Keratinocyte (primary cell): ENCODE measurements at regions not wholly inside any gene's neighbourhood (a gene's known extent, or its start where the extent isn't known, plus 50 kb on each side); places are given as distances from the start of the nearest gene placed in this dataset.

ENCODE experiments used
- CTCF ChIP-seq, 3 experiments: IDR thresholded peaks in 1 of 3; conservative IDR thresholded peaks in 1 of 3; optimal IDR thresholded peaks in 1 of 3; 2 replicates in 2 of 3; 3 replicates in 1 of 3; pipeline versions ENCODE3 to v1.5.1; 2011; ENCODE audit warnings: low read length in 3 of 3, mild to moderate bottlenecking in 3 of 3, moderate library complexity in 2 of 3, control low read depth in 1 of 3, inconsistent platforms in 1 of 3; ENCODE audit not compliant: insufficient read depth in 2 of 3; ENCODE audit errors: extremely low read depth in 1 of 3
- EZH2 ChIP-seq: IDR thresholded peaks from one replicate; pipeline ENCODE4 v1.6.1; 2012; ENCODE audit warnings: inconsistent platforms, mild to moderate bottlenecking, low read length, moderate library complexity

- TF ChIP-seq CTCF (optimal IDR thresholded peaks at IDR 0.05 in 1 of 3, IDR thresholded peaks at IDR 0.05 in 1 of 3, conservative IDR thresholded peaks at IDR 0.05 in 1 of 3; ENCODE audit: extremely low read depth in 1 of 3, insufficient read depth in 2 of 3, low read length in 3 of 3) (peak; percentile 79 to 93 (median 87)), EZH2 (no peak)
Observed at GRCh38 chr3:177777699-177778098, 580.4 kb upstream of the TBL1XR1 start.
